ENCODE measurements at regions not wholly inside any gene's neighbourhood (a gene's known extent, or its start where the extent isn't known, plus 50 kb on each side); places are given as distances from the start of the nearest gene placed in this dataset.

GRCh38 chr5:166880456-166880855, 1411.0 kb upstream of the WWC1 start:
- no peak for DNase-seq (ENCODE audit: low read depth)
- TF ChIP-seq CTCF (IDR thresholded peaks at IDR 0.05; ENCODE audit: low read depth, low read length, missing control alignments): no peak
- H3K4me3 ChIP-seq (ENCODE audit: low read depth, low read length): no peak overlapping the region
- in situ Hi-C loops (cut with HindIII; ENCODE audit: low sequenced_read_pairs): no loop called here

DNA sequence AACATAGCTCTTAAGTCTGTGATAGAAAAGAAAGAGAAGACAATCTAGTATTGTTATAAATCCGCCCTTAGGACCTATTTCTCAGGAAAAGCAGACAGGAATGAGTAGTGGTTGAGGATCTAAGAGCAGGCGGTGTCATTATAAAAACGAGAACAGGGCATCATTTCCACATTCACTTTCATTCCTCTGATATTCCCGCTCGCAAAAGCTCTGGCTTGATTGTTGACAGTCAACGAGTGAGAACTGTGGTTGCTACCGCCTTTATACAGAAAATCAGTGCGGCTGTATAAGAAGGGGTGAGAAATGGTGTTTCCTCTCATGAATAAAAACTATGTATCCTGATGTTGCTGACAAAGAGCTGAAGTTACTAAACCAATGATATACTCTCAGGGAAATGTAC, 1409.6 kb upstream of the WWC1 start:
- no peak for DNase-seq (ENCODE audit: low read depth)
- no peak for TF ChIP-seq CTCF (IDR thresholded peaks at IDR 0.05; ENCODE audit: low read depth, low read length, missing control alignments)
- H3K4me3 ChIP-seq (ENCODE audit: low read depth, low read length): no peak overlapping the region
- in situ Hi-C loops (cut with HindIII; ENCODE audit: low sequenced_read_pairs): no loop called here

- no peak for DNase-seq (ENCODE audit: low read depth)
- H3K4me3 ChIP-seq (ENCODE audit: low read depth, low read length): no peak overlapping the region
- in situ Hi-C loops (cut with HindIII; ENCODE audit: low sequenced_read_pairs): no loop called here
- TF ChIP-seq CTCF (IDR thresholded peaks at IDR 0.05; ENCODE audit: low read depth, low read length, missing control alignments): no peak
These were observed 1408.4 kb upstream of the WWC1 start for GRCh38 chr5:166883016-166883415.

DNA sequence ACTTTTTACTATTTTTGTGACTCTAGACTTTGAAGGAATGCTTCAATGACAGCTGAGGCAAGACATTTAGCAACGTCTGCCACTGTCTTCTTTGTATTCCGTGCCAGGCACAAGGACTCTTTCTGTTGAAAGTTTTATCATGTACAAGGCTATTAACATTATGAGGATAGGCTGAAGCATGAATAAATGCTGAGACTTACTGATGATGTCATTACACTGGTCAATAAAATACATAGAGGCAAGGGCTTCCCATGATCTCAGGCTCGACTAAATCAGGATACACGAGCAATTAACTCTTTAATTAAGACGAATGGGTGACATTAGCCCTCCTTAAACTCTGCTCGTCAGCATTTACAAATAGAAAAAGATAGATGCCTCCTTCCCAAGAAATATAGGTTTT, 1393.3 kb upstream of the WWC1 start:
- no peak for DNase-seq (ENCODE audit: low read depth)
- in situ Hi-C loops (cut with HindIII; ENCODE audit: low sequenced_read_pairs): no loop called here
- no peak for TF ChIP-seq CTCF (IDR thresholded peaks at IDR 0.05; ENCODE audit: low read depth, low read length, missing control alignments)
- H3K4me3 ChIP-seq (ENCODE audit: low read depth, low read length): no peak overlapping the region

GRCh38 chr5:166899343-166899742, 1392.1 kb upstream of the WWC1 start:
- TF ChIP-seq CTCF (IDR thresholded peaks at IDR 0.05; ENCODE audit: low read depth, low read length, missing control alignments): no peak
- no peak for DNase-seq (ENCODE audit: low read depth)
- H3K4me3 ChIP-seq (ENCODE audit: low read depth, low read length): no peak overlapping the region
- in situ Hi-C loops (cut with HindIII; ENCODE audit: low sequenced_read_pairs): no loop called here

- no peak overlapping the region for H3K4me3 ChIP-seq (ENCODE audit: low read depth, low read length)
- no peak for DNase-seq (ENCODE audit: low read depth)
- TF ChIP-seq CTCF (IDR thresholded peaks at IDR 0.05; ENCODE audit: low read depth, low read length, missing control alignments): no peak
- in situ Hi-C loops (cut with HindIII; ENCODE audit: low sequenced_read_pairs): no loop called here
These were observed 1386.9 kb upstream of the WWC1 start for GRCh38 chr5:166904571-166904970.

Data from astrocyte of the cerebellum (primary cell).